SK-N-SH treated with all-trans-retinoic acid at 6 μM for 48 hours (cell line): ENCODE measurements at regions not wholly inside any gene's neighbourhood (a gene's known extent, or its start where the extent isn't known, plus 50 kb on each side); places are given as distances from the start of the nearest gene placed in this dataset.

Source experiments
- ATAC-seq: fragments of 200-7000 bp; cut with Tn5 transposase; 3 replicates; pipeline ENCODE4 v1.9.1; 2020; ENCODE audit warnings: mild to moderate bottlenecking, moderate library complexity
- ARNTL ChIP-seq: fragments of 450-650 bp; formaldehyde crosslinking; IDR thresholded peaks from 2 replicates; pipeline ENCODE4 v1.5.0; 2020; ENCODE audit warnings: low read depth, mild to moderate bottlenecking, moderate library complexity, borderline replicate concordance
- BACH2 ChIP-seq: fragments of 250-450 bp; sonication (Bioruptor Pico); IDR thresholded peaks from 2 replicates; pipeline ENCODE4 v1.9.0; 2021; ENCODE audit warnings: mild to moderate bottlenecking, borderline replicate concordance
- CREB5 ChIP-seq: fragments of 250-450 bp; sonication (Bioruptor Pico); IDR thresholded peaks from 2 replicates; pipeline ENCODE4 v1.5.1; 2020; ENCODE audit warnings: low read depth, mild to moderate bottlenecking, moderate library complexity
- CSDC2 ChIP-seq: fragments of 250-450 bp; sonication (Bioruptor Pico); IDR thresholded peaks from 2 replicates; pipeline ENCODE4 v1.5.0; 2020; ENCODE audit warnings: mild to moderate bottlenecking, moderate library complexity
- ESRRG ChIP-seq: fragments of 250-450 bp; sonication (Bioruptor Pico); IDR thresholded peaks from 2 replicates; pipeline ENCODE4 v1.6.1; 2021; ENCODE audit warnings: mild to moderate bottlenecking
- GLIS3 ChIP-seq: fragments of 250-450 bp; sonication (Bioruptor Pico); IDR thresholded peaks from 2 replicates; pipeline ENCODE4 v1.5.0; 2020; ENCODE audit warnings: mild to moderate bottlenecking, moderate library complexity
- ISL1 ChIP-seq: fragments of 250-450 bp; sonication (Bioruptor Pico); IDR thresholded peaks from 2 replicates; pipeline ENCODE4 v2.1.2; 2022; ENCODE audit warnings: mild to moderate bottlenecking, moderate library complexity
- OSR1 ChIP-seq: fragments of 250-450 bp; sonication (Bioruptor Pico); IDR thresholded peaks from 2 replicates; pipeline ENCODE4 v1.8.0; 2022; ENCODE audit warnings: moderate library complexity, mild to moderate bottlenecking, inconsistent platforms
- PATZ1 ChIP-seq: fragments of 250-450 bp; sonication (Bioruptor Pico); IDR thresholded peaks from 2 replicates; pipeline ENCODE4 v1.8.0; 2020; ENCODE audit warnings: mild to moderate bottlenecking, moderate library complexity, borderline replicate concordance
- PPARA ChIP-seq: fragments of 250-450 bp; sonication (Bioruptor Pico); IDR thresholded peaks from 2 replicates; pipeline ENCODE4 v1.5.0; 2020; ENCODE audit warnings: mild to moderate bottlenecking, borderline replicate concordance
- SNAI2 ChIP-seq: fragments of 250-450 bp; sonication (Bioruptor Pico); IDR thresholded peaks from 2 replicates; pipeline ENCODE4 v1.5.0; 2020; ENCODE audit warnings: mild to moderate bottlenecking, moderate library complexity
- TCF4 ChIP-seq: fragments of 250-450 bp; sonication (Bioruptor Pico); IDR thresholded peaks from 2 replicates; pipeline ENCODE4 v1.8.0; 2021; ENCODE audit warnings: mild to moderate bottlenecking, moderate library complexity, borderline replicate concordance
- TOX ChIP-seq: fragments of 250-450 bp; sonication (Bioruptor Pico); IDR thresholded peaks from 2 replicates; pipeline ENCODE4 v1.8.0; 2021; ENCODE audit warnings: mild to moderate bottlenecking, moderate library complexity, borderline replicate concordance
- TSHZ2 ChIP-seq: fragments of 250-450 bp; sonication (Bioruptor Pico); IDR thresholded peaks from 2 replicates; pipeline ENCODE4 v1.5.0; 2020; ENCODE audit warnings: mild to moderate bottlenecking, moderate library complexity
- ZC3H10 ChIP-seq: fragments of 250-450 bp; sonication (Bioruptor Pico); IDR thresholded peaks from 2 replicates; pipeline ENCODE4 v1.5.1; 2021; ENCODE audit warnings: mild to moderate bottlenecking, moderate library complexity
- ZFP3 ChIP-seq: fragments of 250-450 bp; sonication (Bioruptor Pico); IDR thresholded peaks from 2 replicates; pipeline ENCODE4 v1.5.0; 2020; ENCODE audit warnings: mild to moderate bottlenecking, moderate library complexity
- ZFP30 ChIP-seq: fragments of 450-650 bp; formaldehyde crosslinking; IDR thresholded peaks from 2 replicates; pipeline ENCODE4 v1.5.0; 2022; ENCODE audit warnings: mild to moderate bottlenecking, moderate library complexity
- ZNF565 ChIP-seq: fragments of 450-650 bp; formaldehyde crosslinking; conservative IDR thresholded peaks from 2 replicates; pipeline ENCODE4 v1.5.0; 2020; ENCODE audit warnings: low read depth, mild to moderate bottlenecking, moderate library complexity
- ZNF70 ChIP-seq: fragments of 450-650 bp; formaldehyde crosslinking; IDR thresholded peaks from 2 replicates; pipeline ENCODE4 v1.5.0; 2020; ENCODE audit warnings: mild to moderate bottlenecking, moderate library complexity
- ZNF8 ChIP-seq: fragments of 450-650 bp; formaldehyde crosslinking; IDR thresholded peaks from 2 replicates; pipeline ENCODE4 v1.5.0; 2020; ENCODE audit warnings: mild to moderate bottlenecking, moderate library complexity
- TF ChIP-seq, protein P1 (sequence below): fragments of 250-450 bp; sonication (Bioruptor Pico); IDR thresholded peaks from 2 replicates; pipeline ENCODE4 v1.8.0; 2021; ENCODE audit warnings: low read depth, mild to moderate bottlenecking, moderate library complexity, borderline replicate concordance
- TF ChIP-seq, protein P2 (sequence below): fragments of 250-450 bp; sonication (Bioruptor Pico); IDR thresholded peaks from 2 replicates; pipeline ENCODE4 v1.5.1; 2021; ENCODE audit warnings: mild to moderate bottlenecking, moderate library complexity

DNA sequence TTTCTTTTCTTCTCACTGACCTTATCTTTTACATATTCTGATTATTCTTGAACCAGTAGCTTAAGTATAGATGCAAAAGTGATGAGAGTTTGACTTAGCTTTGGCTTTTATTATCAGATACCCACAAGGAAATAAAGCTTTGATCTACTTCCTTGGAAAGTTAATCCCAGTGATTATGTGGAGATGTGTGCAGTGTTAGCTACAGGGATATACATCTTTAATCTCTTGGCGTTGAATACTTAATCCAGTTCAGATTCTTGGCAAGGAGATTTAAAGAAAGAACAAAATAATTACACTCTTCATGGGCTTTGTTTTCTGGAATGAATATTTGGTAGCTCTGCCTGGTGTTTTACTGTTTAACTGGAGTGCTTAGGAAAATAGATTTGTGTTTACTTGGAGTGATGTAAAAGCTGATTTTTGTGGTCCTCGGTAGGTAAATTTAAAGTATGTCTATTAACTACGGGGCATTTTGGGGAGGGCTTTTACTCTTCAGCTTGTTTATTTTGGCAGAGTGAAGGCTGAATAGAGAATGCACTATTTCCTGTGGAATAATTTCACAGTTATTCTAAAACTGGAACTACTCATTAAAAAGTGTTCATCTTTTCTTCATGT is 150.1 kb upstream of the LRIG3 start (continued):
- TF ChIP-seq, protein P1, sequence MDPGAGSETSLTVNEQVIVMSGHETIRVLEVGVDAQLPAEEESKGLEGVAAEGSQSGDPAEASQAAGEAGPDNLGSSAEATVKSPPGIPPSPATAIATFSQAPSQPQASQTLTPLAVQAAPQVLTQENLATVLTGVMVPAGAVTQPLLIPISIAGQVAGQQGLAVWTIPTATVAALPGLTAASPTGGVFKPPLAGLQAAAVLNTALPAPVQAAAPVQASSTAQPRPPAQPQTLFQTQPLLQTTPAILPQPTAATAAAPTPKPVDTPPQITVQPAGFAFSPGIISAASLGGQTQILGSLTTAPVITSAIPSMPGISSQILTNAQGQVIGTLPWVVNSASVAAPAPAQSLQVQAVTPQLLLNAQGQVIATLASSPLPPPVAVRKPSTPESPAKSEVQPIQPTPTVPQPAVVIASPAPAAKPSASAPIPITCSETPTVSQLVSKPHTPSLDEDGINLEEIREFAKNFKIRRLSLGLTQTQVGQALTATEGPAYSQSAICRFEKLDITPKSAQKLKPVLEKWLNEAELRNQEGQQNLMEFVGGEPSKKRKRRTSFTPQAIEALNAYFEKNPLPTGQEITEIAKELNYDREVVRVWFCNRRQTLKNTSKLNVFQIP (CRISPR knock-in tag), result no peak
- no peak for TF ChIP-seq ISL1

- TF ChIP-seq ZC3H10 (CRISPR knock-in tag) (no peak), BACH2 (CRISPR knock-in tag) (no peak), ZNF70 (no peak), TCF4 (CRISPR knock-in tag) (no peak), ZFP30 (no peak), ZNF8 (CRISPR knock-in tag) (no peak), ESRRG (CRISPR knock-in tag) (no peak), ISL1 (no peak), TOX (no peak), ARNTL (no peak), PPARA (no peak), ZNF565 (CRISPR knock-in tag) (no peak), PATZ1 (CRISPR knock-in tag) (no peak), GLIS3 (CRISPR knock-in tag) (no peak), CREB5 (CRISPR knock-in tag) (no peak), OSR1 (CRISPR knock-in tag) (no peak), ZFP3 (CRISPR knock-in tag) (no peak), TSHZ2 (CRISPR knock-in tag) (no peak)
- TF ChIP-seq, protein P1 (CRISPR knock-in tag), result no peak
- TF ChIP-seq, protein P2, sequence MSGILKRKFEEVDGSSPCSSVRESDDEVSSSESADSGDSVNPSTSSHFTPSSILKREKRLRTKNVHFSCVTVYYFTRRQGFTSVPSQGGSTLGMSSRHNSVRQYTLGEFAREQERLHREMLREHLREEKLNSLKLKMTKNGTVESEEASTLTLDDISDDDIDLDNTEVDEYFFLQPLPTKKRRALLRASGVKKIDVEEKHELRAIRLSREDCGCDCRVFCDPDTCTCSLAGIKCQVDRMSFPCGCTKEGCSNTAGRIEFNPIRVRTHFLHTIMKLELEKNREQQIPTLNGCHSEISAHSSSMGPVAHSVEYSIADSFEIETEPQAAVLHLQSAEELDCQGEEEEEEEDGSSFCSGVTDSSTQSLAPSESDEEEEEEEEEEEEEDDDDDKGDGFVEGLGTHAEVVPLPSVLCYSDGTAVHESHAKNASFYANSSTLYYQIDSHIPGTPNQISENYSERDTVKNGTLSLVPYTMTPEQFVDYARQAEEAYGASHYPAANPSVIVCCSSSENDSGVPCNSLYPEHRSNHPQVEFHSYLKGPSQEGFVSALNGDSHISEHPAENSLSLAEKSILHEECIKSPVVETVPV (CRISPR knock-in tag), result no peak
Observed at GRCh38 chr12:59069516-59069915, 149.2 kb upstream of the LRIG3 start.

DNA sequence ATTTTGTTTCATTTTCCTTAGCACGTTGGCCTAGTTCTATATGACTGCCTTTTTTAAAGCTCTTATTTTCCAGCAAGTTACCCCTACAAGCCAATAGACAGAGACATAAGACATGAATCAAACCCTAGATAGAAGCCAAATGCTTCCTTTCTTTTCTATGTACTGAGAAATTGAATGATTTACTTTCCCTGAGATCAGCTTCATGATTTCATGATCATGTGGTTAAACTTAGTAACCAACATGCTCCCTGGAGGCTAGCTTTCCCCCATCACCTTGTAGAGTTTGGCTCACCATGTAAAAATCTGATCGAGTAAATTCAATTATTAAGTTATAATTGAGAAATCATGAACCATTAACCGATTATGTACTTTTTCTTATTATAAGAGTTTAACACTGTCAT is 148.1 kb upstream of the LRIG3 start:
- no peak for ATAC-seq
- TF ChIP-seq CREB5 (CRISPR knock-in tag) (no peak), CSDC2 (CRISPR knock-in tag) (no peak), ZC3H10 (CRISPR knock-in tag) (no peak), GLIS3 (CRISPR knock-in tag) (no peak), SNAI2 (CRISPR knock-in tag) (no peak), ARNTL (no peak), TCF4 (CRISPR knock-in tag) (no peak), ZNF70 (no peak), PPARA (no peak)
- TF ChIP-seq, protein P1 (CRISPR knock-in tag), result no peak
- TF ChIP-seq, protein P2 (CRISPR knock-in tag), result no peak

More at GRCh38 chr12:59069516-59069915, 149.2 kb upstream of the LRIG3 start:
- no peak for ATAC-seq
